ENCODE measurements at regions not wholly inside any gene's neighbourhood (a gene's known extent, or its start where the extent isn't known, plus 50 kb on each side); places are given as distances from the start of the nearest gene placed in this dataset.

DNA sequence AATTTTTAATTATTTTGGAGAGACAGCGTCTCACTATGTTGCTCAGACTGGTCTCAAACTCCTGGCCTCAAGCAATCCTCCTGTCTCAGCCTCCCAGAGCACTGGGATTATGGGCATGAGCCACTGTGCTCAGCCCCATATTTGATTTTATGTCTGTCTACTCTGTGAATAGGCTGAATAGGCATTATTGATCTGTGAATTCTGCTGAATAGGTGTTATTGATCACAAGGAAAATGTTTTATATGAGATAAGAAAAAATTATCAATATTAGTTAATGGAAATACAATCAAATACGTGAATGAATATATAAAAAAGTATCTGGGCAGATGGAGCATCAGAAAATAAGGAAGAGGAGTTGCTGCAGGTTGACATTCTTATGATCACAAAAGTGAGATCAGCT lies 483.4 kb upstream of the LARGE1 start:
- no peak overlapping the region for H3K4me2 ChIP-seq (ENCODE audit: insufficient read depth, low read length)
- dilution Hi-C loops (cut with MboI; ENCODE audit: extremely low pct_ligation_motif_present, low sequenced_read_pairs) (no loop called here), intact Hi-C loops (cut with micrococcal nuclease) (no loop called here)
- H3K36me3 ChIP-seq (ENCODE audit: control insufficient read depth in 2 of 2, extremely low read depth in 1 of 2, insufficient read depth in 2 of 2, low read length in 2 of 2): no peaks in the 10 kb centered on the region
- ChIA-PET POLR2A (no interaction called here), CTCF (no interaction called here)
- peaks cover 9% of the 10 kb centered on the region for H3K9me3 ChIP-seq (replicated peaks; ENCODE audit: control insufficient read depth, insufficient read depth, low read length)
- no peaks in the 10 kb centered on the region for H3K9me1 ChIP-seq (replicated peaks; ENCODE audit: control insufficient read depth, extremely low read depth, insufficient read depth, low read length)
- no peaks in the 10 kb centered on the region for H4K20me1 ChIP-seq (replicated peaks; ENCODE audit: control insufficient read depth, extremely low read depth, insufficient read depth, low read length)
- FAIRE-seq (no peak), DNase-seq (ENCODE audit: low read depth, low spot score) (no peak)
- H3K9ac ChIP-seq (replicated peaks; ENCODE audit: extremely low read depth, insufficient read depth, low read length): no peak overlapping the region
- TF ChIP-seq JUN (IDR thresholded peaks at IDR 0.05; ENCODE audit: borderline replicate concordance, insufficient read depth, insufficient read length, low read depth) (no peak), MYC (IDR thresholded peaks at IDR 0.05; ENCODE audit: low read depth, low read length) (no peak), POLR2AphosphoS5 (IDR thresholded peaks at IDR 0.05; ENCODE audit: insufficient read depth, low read depth, low read length) (no peak), GATA2 (IDR thresholded peaks at IDR 0.05; ENCODE audit: insufficient read depth, insufficient read length, low read depth, low read length) (no peak), EZH2 (IDR thresholded peaks at IDR 0.05; ENCODE audit: borderline replicate concordance, low read depth, low read length, severe bottlenecking) (no peak), POLR2A (IDR thresholded peaks at IDR 0.05; ENCODE audit: low read depth, low read length) (no peak)
- TF ChIP-seq, protein P1, sequence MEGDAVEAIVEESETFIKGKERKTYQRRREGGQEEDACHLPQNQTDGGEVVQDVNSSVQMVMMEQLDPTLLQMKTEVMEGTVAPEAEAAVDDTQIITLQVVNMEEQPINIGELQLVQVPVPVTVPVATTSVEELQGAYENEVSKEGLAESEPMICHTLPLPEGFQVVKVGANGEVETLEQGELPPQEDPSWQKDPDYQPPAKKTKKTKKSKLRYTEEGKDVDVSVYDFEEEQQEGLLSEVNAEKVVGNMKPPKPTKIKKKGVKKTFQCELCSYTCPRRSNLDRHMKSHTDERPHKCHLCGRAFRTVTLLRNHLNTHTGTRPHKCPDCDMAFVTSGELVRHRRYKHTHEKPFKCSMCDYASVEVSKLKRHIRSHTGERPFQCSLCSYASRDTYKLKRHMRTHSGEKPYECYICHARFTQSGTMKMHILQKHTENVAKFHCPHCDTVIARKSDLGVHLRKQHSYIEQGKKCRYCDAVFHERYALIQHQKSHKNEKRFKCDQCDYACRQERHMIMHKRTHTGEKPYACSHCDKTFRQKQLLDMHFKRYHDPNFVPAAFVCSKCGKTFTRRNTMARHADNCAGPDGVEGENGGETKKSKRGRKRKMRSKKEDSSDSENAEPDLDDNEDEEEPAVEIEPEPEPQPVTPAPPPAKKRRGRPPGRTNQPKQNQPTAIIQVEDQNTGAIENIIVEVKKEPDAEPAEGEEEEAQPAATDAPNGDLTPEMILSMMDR (IDR thresholded peaks at IDR 0.05; ENCODE audit: extremely low read depth in 1 of 2, insufficient read depth in 1 of 2, low read depth in 1 of 2, low read length in 2 of 2): no peak
- TF ChIP-seq, protein P2, sequence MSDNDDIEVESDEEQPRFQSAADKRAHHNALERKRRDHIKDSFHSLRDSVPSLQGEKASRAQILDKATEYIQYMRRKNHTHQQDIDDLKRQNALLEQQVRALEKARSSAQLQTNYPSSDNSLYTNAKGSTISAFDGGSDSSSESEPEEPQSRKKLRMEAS (IDR thresholded peaks at IDR 0.05; ENCODE audit: insufficient read depth, insufficient read length): no peak
- H2AFZ ChIP-seq (ENCODE audit: low read depth, low read length): no peak overlapping the region
- no peak overlapping the region for H3K27ac ChIP-seq (ENCODE audit: insufficient read depth, low read depth, low read length)
- no peak overlapping the region for H3K4me3 ChIP-seq (replicated peaks in 1 of 3; ENCODE audit: insufficient read depth in 1 of 3, low read depth in 1 of 3, low read length in 3 of 3)
- no peaks in the 10 kb centered on the region for H3K27me3 ChIP-seq (ENCODE audit: control insufficient read depth in 2 of 2, insufficient read depth in 2 of 2, low read length in 2 of 2)
- no peaks in the 10 kb centered on the region for H3K79me2 ChIP-seq (ENCODE audit: control insufficient read depth, insufficient read depth, low read length)
- BruUV-seq (replicated peaks): no TSS peak
- no peaks in the 10 kb centered on the region for H3K4me1 ChIP-seq (ENCODE audit: control insufficient read depth, extremely low read depth, insufficient read depth, low read length)

All from endothelial cell of umbilical vein (primary cell).